Liver (tissue), 8 donors: ENCODE measurements at regions not wholly inside any gene's neighbourhood (a gene's known extent, or its start where the extent isn't known, plus 50 kb on each side); places are given as distances from the start of the nearest gene placed in this dataset.

Experiments used
- DNase-seq: peaks from one replicate; pipeline ENCODE4 v3.0.0-alpha.2; 2017; ENCODE audit warnings: low spot score
- H3K27ac ChIP-seq, 2 donors: one replicate each; pipeline ENCODE4 v1.7.0; 2013; ENCODE audit warnings: inconsistent platforms in 2 of 2, low read length in 2 of 2, control low read depth in 1 of 2, low read depth in 1 of 2, mild to moderate bottlenecking in 1 of 2
- H3K27me3 ChIP-seq, 4 donors: one replicate each; pipeline versions ENCODE4 v1.6.1 to v1.7.0; 2013; ENCODE audit warnings: low read length in 3 of 4, inconsistent platforms in 1 of 4, mild to moderate bottlenecking in 1 of 4, moderate library complexity in 1 of 4; ENCODE audit not compliant: control insufficient read depth in 4 of 4, insufficient read depth in 4 of 4
- H3K36me3 ChIP-seq, 4 donors: one replicate each; pipeline versions ENCODE4 v1.6.1 to v1.7.0; 2013; ENCODE audit warnings: low read length in 3 of 4, mild to moderate bottlenecking in 3 of 4, low read depth in 1 of 4, moderate library complexity in 1 of 4; ENCODE audit not compliant: control insufficient read depth in 4 of 4, insufficient read depth in 3 of 4
- H3K4me1 ChIP-seq, 4 donors: one replicate each; pipeline versions ENCODE4 v1.6.1 to v1.7.0; 2013; ENCODE audit warnings: low read length in 3 of 4, mild to moderate bottlenecking in 3 of 4, moderate library complexity in 1 of 4; ENCODE audit not compliant: control insufficient read depth in 4 of 4, insufficient read depth in 4 of 4
- H3K4me3 ChIP-seq, 3 donors: one replicate each; pipeline versions ENCODE4 v1.6.1 to v1.7.0; 2013; ENCODE audit warnings: low read length in 3 of 3, control low read depth in 1 of 3, low read depth in 1 of 3, mild to moderate bottlenecking in 1 of 3
- H3K9ac ChIP-seq, 2 donors: one replicate each; pipeline ENCODE4 v1.7.0; 2013; ENCODE audit warnings: low read length in 2 of 2, mild to moderate bottlenecking in 2 of 2, moderate library complexity in 2 of 2, control low read depth in 1 of 2, low read depth in 1 of 2
- H3K9me3 ChIP-seq, 4 donors: one replicate each; pipeline versions ENCODE4 v1.6.1 to v1.7.0; 2013; ENCODE audit warnings: low read length in 3 of 4; ENCODE audit not compliant: control insufficient read depth in 4 of 4
- ATF3 ChIP-seq: IDR thresholded peaks from 2 replicates; pipeline ENCODE4 v1.6.1; 2016; ENCODE audit warnings: antibody characterized with exemption
- CTCF ChIP-seq: fragments of 150-350 bp; IDR thresholded peaks from 2 replicates; pipeline ENCODE4 v1.5.1; 2017; ENCODE audit warnings: improper control_type of control experiment, low read depth, low read length; ENCODE audit not compliant: missing input control
- EGR1 ChIP-seq, 2 donors: IDR thresholded peaks; 2 replicates each; pipeline ENCODE4 v1.6.1; 2016 to 2018; ENCODE audit warnings: antibody characterized with exemption in 2 of 2, low read depth in 2 of 2
- FOXA2 ChIP-seq: IDR thresholded peaks from 2 replicates; pipeline ENCODE4 v1.6.1; 2016; ENCODE audit warnings: antibody characterized with exemption
- GABPA ChIP-seq, 2 donors: IDR thresholded peaks in 1 of 2; conservative IDR thresholded peaks in 1 of 2; 2 replicates each; pipeline ENCODE4 v1.6.1; 2016; ENCODE audit warnings: antibody characterized with exemption in 2 of 2, mild to moderate bottlenecking in 1 of 2, moderate library complexity in 1 of 2
- HNF4A ChIP-seq, 2 donors: conservative IDR thresholded peaks; 2 replicates each; pipeline ENCODE4 v1.6.1; 2016; ENCODE audit warnings: antibody characterized with exemption in 2 of 2, mild to moderate bottlenecking in 2 of 2
- HNF4G ChIP-seq: IDR thresholded peaks from 2 replicates; pipeline ENCODE4 v1.6.1; 2016; ENCODE audit warnings: antibody characterized with exemption
- JUND ChIP-seq, 2 donors: IDR thresholded peaks; 2 replicates each; pipeline ENCODE4 v1.6.1; 2016; ENCODE audit warnings: antibody characterized with exemption in 2 of 2
- MAX ChIP-seq: IDR thresholded peaks from 2 replicates; pipeline ENCODE4 v1.6.1; 2016; ENCODE audit warnings: antibody characterized with exemption
- RAD21 ChIP-seq, 2 donors: IDR thresholded peaks; 2 replicates each; pipeline ENCODE4 v1.6.1; 2016; ENCODE audit warnings: antibody characterized with exemption in 2 of 2, mild to moderate bottlenecking in 2 of 2
- REST ChIP-seq: IDR thresholded peaks from 2 replicates; pipeline ENCODE4 v1.6.1; 2016; ENCODE audit warnings: antibody characterized with exemption, mild to moderate bottlenecking
- RXRA ChIP-seq, 2 donors: IDR thresholded peaks; 2 replicates each; pipeline ENCODE4 v1.6.1; 2017 to 2018; ENCODE audit warnings: antibody characterized with exemption in 2 of 2, mild to moderate bottlenecking in 1 of 2
- TAF1 ChIP-seq: conservative IDR thresholded peaks from 2 replicates; pipeline ENCODE4 v1.6.1; 2016; ENCODE audit warnings: antibody characterized with exemption, mild to moderate bottlenecking
- ZBTB33 ChIP-seq: IDR thresholded peaks from 2 replicates; pipeline ENCODE4 v1.6.1; 2016; ENCODE audit warnings: antibody characterized with exemption
- WGBS: extraction: QIAGEN DNeasy Blood & Tissue Kit; methylation state at CpG from one replicate; pipeline ENCODE4 v1.1.7; 2013; 5-methylcytosine and 5-hydroxymethylcytosine counted together
- donor health status: healthy.
- donor health status: healthy.
- donor health status: healthy.
- donor health status: healthy.
- donor health status: healthy.

- H3K4me3 ChIP-seq = no peak overlapping the region
- peak overlapping the region in 1 of 2 donors; percentile 44 for H3K9ac ChIP-seq
- no peaks in the 10 kb centered on the region for H3K27me3 ChIP-seq
- H3K27ac ChIP-seq = peak overlapping the region in 1 of 2 donors; percentile 36
- H3K4me1 ChIP-seq = peaks cover 0 to 1% (median 0%) of the 10 kb centered on the region in 4 donors
- no peaks in the 10 kb centered on the region for H3K36me3 ChIP-seq
- TF ChIP-seq HNF4G (no peak), CTCF (no peak), RAD21 (IDR thresholded peaks at IDR 0.05) (no peak), HNF4A (conservative IDR thresholded peaks at IDR 0.05) (no peak), RXRA (IDR thresholded peaks at IDR 0.05) (no peak), ZBTB33 (no peak), TAF1 (no peak), ATF3 (no peak), GABPA (IDR thresholded peaks at IDR 0.05 in 1 of 2, conservative IDR thresholded peaks at IDR 0.05 in 1 of 2) (no peak), REST (no peak), FOXA2 (no peak), EGR1 (IDR thresholded peaks at IDR 0.05; ENCODE audit: low read depth in 2 of 2) (no peak), JUND (IDR thresholded peaks at IDR 0.05) (no peak), MAX (no peak)
- H3K9me3 ChIP-seq = no peaks in the 10 kb centered on the region
- no peak for DNase-seq
- WGBS = 88% methylated on average over 3 of the region's 3 CpGs
Measured at GRCh38 chr2:234289834-234290590, 206.9 kb downstream of the ARL4C start.
